ES-I3 (cell line): ENCODE measurements at regions not wholly inside any gene's neighbourhood (a gene's known extent, or its start where the extent isn't known, plus 50 kb on each side); places are given as distances from the start of the nearest gene placed in this dataset.

Source experiments
- H3K36me3 ChIP-seq: 2 replicates; pipeline ENCODE4 v1.6.1; 2013; ENCODE audit warnings: mild to moderate bottlenecking, low read length, control low read depth, moderate library complexity; ENCODE audit not compliant: insufficient read depth
- H3K4me1 ChIP-seq: 2 replicates; pipeline ENCODE4 v1.6.1; 2013; ENCODE audit warnings: mild to moderate bottlenecking, control low read depth, low read length; ENCODE audit not compliant: insufficient read depth
- H3K9ac ChIP-seq: 2 replicates; pipeline ENCODE4 v1.6.1; 2013; ENCODE audit warnings: low read depth, mild to moderate bottlenecking, low read length, moderate library complexity
- H3K9me3 ChIP-seq: 2 replicates; pipeline ENCODE4 v1.6.1; 2013; ENCODE audit warnings: mild to moderate bottlenecking, low read length, moderate library complexity; ENCODE audit not compliant: control insufficient read depth, insufficient read depth

GRCh38 chr21:38735626-38736206, 70.0 kb upstream of the ETS2 start:
- H3K36me3 ChIP-seq = no peaks in the 10 kb centered on the region
- H3K9me3 ChIP-seq = no peaks in the 10 kb centered on the region
- H3K9ac ChIP-seq = no peak overlapping the region
- H3K4me1 ChIP-seq = no peaks in the 10 kb centered on the region

DNA sequence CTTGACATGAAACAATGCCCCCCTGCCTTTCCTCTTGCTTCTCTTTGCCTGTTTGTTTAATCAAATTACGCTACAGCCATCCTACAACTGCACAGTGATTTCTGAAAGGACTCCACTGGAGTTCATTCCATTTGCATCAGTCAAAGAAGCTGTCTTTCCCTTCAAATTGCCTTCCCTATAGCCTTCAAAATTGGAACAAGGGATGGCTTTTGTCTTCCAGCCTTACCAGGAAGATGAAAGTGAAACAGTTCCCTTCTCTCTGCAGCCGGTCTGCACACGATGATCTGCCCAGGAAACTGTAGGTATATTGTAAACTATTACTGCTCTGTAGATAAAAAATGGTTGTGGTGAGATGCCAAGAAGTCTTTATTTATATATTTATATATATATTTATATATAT, 65.6 kb upstream of the ETS2 start:
- Histone ChIP-seq H3K9ac (no peak overlapping the region), H3K9me3 (no peaks in the 10 kb centered on the region), H3K36me3 (no peaks in the 10 kb centered on the region), H3K4me1 (no peaks in the 10 kb centered on the region)

DNA sequence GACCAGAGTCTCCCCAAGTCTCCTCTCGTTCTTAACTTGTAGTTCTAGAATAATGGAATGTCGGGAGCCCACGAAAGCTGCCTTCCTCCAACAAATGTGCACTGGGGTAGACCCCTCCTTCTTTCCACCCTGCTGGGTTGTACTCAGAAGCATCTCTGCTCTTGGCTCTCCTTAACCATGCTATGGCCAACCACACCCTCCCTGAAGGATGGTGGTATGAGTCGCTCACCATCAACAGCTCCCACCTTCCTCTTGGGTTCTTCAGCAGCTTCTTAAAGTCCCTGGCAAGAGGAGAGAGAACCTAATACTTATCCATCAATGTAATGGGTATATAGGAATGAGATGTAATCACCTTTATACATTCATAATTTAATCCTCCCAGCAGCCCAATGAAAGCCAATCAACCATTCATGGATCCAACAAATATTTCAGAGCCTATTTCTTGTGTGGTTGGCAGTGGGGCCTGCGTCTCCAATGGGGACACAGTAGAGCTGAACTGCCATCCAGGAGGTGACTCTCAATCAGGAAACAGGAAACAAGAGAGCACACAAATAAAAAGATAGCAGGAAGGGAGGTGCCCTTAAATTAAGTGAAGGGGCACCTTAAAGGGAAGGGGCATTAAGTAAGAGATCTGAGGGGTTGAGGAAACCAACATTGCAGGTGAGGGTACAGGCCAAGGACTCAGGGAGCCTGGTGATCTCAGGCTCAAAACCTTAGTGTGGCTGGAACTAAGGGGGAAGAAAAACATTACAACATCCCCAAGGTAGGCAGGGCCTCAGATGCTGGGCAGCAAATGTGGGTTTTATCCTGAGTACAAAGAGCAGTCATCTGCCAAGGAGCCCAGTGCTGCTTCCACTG, 64.4 kb upstream of the ETS2 start:
- H3K9ac ChIP-seq = no peak overlapping the region
- no peaks in the 10 kb centered on the region for H3K36me3 ChIP-seq
- no peaks in the 10 kb centered on the region for H3K9me3 ChIP-seq
- H3K4me1 ChIP-seq = no peaks in the 10 kb centered on the region

- no peak overlapping the region for H3K9ac ChIP-seq
- no peaks in the 10 kb centered on the region for H3K36me3 ChIP-seq
- H3K9me3 ChIP-seq = no peaks in the 10 kb centered on the region
- H3K4me1 ChIP-seq = no peaks in the 10 kb centered on the region
Measured at GRCh38 chr21:38741950-38742256, 63.8 kb upstream of the ETS2 start.

DNA sequence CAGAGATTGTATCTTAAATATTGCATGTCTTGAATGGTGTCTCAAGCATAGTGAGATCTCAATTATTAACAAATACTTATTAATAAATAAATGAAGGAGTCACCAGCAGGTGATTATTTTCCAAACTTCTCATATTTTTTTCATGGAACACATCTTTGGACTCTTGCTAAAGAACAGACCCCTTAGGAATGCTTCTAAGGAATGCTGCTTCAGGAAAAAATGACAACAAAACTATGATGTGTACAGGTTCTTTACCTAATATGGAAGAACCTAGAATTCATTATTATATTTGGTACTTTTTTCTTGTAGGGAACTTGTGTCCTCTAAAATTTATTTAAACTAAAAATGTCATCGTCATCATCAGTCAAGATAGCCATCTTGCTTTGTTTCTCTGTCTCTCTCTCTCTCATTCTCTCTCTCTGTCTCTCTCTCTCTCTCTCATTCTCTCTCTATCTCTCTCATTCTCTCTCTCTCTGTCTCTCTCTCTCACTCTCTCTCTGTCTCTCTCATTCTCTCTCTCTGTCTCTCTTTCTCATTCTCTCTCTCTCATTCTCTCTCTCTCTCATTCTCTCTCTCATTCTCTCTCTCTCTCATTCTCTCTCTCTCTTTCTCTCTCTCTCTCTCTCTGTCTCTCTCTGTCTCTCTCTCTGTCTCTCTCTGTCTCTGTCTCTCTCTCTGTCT, 63.0 kb upstream of the ETS2 start:
- no peaks in the 10 kb centered on the region for H3K4me1 ChIP-seq
- H3K9ac ChIP-seq = no peak overlapping the region
- no peaks in the 10 kb centered on the region for H3K36me3 ChIP-seq
- no peaks in the 10 kb centered on the region for H3K9me3 ChIP-seq

DNA sequence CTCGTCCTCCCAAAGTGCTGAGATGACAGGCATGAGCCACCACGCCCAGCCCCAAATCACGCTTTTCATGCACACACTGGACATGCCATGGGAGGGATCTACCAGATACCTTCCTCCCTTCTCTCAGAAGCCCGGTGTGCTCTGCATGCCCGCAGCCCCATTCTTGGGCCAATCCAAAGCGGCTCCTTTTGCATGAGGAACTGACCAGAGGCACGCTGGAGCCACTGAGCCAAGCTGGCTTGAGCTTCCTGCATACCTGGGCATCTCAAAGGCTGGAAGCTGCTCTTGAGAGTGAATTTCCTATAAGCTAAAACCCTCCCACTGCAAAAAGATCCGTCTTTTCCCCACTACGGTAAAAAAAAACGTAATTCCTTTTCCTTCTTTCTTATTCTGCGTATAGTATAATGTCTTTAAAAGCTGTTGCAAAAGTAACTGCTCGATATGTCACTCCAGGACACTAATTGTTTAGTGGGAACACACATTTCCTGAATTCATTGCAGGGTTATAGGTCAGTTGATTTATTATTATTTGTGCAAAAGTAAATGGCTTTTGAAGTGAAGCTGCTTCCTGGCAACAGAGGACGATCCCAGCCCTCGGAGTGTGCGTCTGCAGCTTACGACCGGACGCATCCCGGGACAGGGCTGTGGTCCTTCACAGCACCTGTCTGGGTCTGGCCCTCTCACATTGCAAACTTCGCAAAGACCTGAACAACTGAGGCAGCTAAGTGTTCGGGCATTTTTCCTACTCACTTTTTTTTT, 61.8 kb upstream of the ETS2 start:
- H3K36me3 ChIP-seq = no peaks in the 10 kb centered on the region
- H3K9me3 ChIP-seq = no peaks in the 10 kb centered on the region
- H3K4me1 ChIP-seq = no peaks in the 10 kb centered on the region
- no peak overlapping the region for H3K9ac ChIP-seq

DNA sequence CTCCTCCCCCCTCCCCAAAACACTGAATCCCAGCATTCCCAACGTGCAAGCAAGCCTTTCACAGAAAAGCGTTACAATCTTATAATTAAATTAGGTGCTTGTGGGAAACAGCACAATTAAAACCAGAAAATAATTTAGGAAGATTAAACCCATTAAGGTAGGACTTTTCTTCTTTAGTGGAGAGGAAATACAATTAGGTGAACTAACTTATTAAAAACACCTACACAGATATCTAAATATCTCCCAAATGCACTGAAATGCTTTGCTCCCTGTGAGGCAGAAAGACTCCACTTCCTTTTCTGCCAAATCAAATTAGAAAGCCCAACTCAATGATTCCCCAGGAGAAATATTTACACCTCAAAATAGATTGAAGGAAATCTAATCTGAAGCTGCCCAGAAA, 60.9 kb upstream of the ETS2 start:
- no peaks in the 10 kb centered on the region for H3K9me3 ChIP-seq
- no peak overlapping the region for H3K9ac ChIP-seq
- H3K4me1 ChIP-seq = no peaks in the 10 kb centered on the region
- H3K36me3 ChIP-seq = no peaks in the 10 kb centered on the region

GRCh38 chr21:38747810-38748209, 57.9 kb upstream of the ETS2 start:
- H3K9me3 ChIP-seq = no peaks in the 10 kb centered on the region; the same call in 1 of the 2 replicates
- no peaks in the 10 kb centered on the region for H3K4me1 ChIP-seq
- no peak overlapping the region for H3K9ac ChIP-seq
- H3K36me3 ChIP-seq = no peaks in the 10 kb centered on the region

DNA sequence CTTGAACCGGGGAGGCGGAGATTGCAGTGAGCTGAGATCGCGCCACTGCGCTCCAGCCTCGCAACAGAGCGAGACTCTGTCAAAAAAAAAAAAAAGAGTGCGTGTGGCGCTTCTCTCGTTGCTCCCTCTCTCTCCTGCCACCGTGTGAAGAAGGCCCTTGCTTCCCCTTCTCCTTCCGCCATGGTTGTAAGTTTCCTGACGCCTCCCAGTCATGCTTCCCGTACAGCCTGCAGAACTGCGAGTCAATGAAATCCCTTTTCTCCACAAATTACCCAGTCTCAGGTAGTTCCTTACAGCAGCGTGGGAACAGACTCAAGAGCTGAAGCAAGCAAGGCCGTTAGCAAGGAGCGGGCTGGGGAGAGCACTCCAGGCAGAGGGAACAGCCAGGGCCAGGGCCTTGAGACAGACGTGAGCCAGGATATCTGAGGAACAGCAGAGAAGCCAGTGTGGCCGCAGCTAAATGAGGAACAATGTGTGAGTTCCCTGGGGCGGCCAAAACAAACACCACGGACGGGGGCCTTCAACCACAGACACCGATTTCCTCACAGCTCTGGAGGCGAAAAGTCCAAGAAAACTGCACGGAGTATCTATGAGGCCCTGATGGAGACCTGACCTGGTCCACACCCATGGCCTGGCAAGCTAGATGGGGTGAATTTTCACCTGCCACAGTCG, 54.2 kb upstream of the ETS2 start:
- Histone ChIP-seq H3K36me3 (no peaks in the 10 kb centered on the region), H3K9me3 (no peaks in the 10 kb centered on the region; the same call in 1 of the 2 replicates), H3K9ac (no peak overlapping the region), H3K4me1 (no peaks in the 10 kb centered on the region)

DNA sequence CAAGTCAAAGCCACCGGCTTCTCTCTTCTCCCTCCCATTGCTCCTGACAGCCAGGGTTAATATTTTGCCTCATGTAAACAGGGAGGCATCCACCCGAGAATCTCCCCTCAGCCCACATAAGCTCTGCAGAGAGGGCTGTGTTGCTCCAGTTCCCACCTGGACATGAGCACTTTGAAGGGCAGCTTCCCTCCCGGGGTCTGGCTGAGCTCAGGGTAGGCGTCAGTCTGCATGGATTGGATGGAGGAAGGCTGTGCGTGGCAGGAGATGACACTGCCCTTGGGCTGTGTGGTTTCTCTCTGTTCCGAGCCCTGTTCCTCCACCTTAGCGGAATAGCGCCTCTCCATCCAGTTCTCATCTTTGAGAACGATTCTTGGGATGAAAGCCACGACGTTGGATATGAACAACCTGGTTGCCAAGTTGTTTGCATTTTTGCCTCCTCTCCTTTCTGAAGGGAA, 53.7 kb upstream of the ETS2 start:
- no peaks in the 10 kb centered on the region; the same call in 1 of the 2 replicates for H3K9me3 ChIP-seq
- no peaks in the 10 kb centered on the region for H3K4me1 ChIP-seq
- H3K36me3 ChIP-seq = no peaks in the 10 kb centered on the region
- no peak overlapping the region for H3K9ac ChIP-seq

DNA sequence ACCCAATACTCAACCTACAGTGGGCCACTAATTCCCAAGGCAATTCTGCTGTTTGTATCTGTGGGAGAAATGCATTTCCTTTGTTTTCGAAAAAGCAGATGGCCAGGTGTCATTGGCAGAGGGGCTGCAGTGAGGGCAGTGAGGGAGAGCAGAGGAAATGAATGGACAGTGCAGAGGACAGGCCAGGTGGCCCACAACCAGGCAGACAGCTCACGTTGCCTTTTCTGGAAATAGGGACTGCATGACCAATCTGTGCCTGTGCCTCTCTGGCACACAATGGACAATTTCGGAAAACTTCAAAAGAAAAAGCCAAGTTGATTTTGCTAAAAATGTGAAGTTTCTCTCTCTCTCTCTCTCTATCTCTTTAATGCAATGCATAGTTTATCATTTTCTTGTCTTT, 52.6 kb upstream of the ETS2 start:
- Histone ChIP-seq H3K9me3 (no peaks in the 10 kb centered on the region; the same call in 1 of the 2 replicates), H3K36me3 (no peaks in the 10 kb centered on the region), H3K4me1 (no peaks in the 10 kb centered on the region), H3K9ac (no peak overlapping the region)

DNA sequence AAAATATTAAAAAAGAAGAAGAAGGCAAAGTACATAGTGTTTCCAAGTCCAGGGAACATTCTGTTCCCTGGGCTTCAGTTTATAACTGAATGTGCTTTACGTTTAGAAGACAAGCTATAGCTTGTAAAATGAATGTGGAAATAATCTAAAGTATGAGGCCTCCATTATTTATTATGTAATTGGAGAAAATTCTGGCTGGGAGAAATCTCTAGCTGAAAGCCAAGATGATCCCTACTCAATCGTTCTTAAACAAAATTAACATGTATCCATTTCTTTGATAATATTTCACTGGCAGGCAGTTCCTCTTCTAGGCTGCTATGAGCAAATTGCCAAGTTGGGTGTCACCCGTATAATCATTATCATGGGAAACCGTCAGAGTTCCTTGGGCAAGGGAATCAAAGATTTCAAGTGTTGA, 52.2 kb upstream of the ETS2 start:
- Histone ChIP-seq H3K36me3 (no peaks in the 10 kb centered on the region), H3K9ac (no peak overlapping the region), H3K9me3 (no peaks in the 10 kb centered on the region; the same call in 1 of the 2 replicates), H3K4me1 (no peaks in the 10 kb centered on the region)
